Esophagus muscularis mucosa (tissue), 4 donors: ENCODE measurements at regions not wholly inside any gene's neighbourhood (a gene's known extent, or its start where the extent isn't known, plus 50 kb on each side); places are given as distances from the start of the nearest gene placed in this dataset.

Experiments
- EP300 ChIP-seq: sonication (generic); formaldehyde crosslinking; IDR thresholded peaks from one replicate; pipeline ENCODE4 v1.6.1; 2017; ENCODE audit warnings: antibody characterized with exemption
- POLR2A ChIP-seq: fragments of 450-650 bp; IDR thresholded peaks from one replicate; pipeline ENCODE4 v1.6.1; 2017; ENCODE audit warnings: antibody characterized with exemption, moderate library complexity, mild to moderate bottlenecking, low read depth
- TF ChIP-seq, protein P1 (sequence below), 3 experiments: fragments of 200-600 bp in 2 of 3; fragments of 450-650 bp in 1 of 3; sonication (generic) in 2 of 3; IDR thresholded peaks; one replicate each; pipeline ENCODE4 v1.5.1; 2017 to 2019; ENCODE audit warnings: antibody characterized with exemption in 3 of 3, mild to moderate bottlenecking in 2 of 3, moderate library complexity in 1 of 3

DNA sequence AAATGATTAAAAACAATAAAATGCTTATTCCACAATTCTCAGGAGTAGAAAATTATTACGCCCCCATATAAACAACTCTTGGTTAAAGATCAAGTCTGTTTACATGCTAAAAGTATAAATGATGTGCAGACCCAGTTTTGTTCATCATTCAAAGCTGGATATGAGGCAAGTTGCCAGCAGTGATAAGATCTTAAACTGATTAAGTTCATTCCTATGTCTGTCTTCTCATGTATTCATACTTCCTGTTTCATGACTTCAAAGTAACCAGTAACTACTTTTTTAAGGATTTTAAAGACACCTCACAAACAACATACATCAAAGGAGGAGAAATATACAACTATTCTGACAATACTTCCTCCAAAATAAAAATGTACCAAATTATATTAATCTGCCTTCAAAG, 55.0 kb upstream of the ARHGAP32 start:
- TF ChIP-seq EP300 (no peak), POLR2A (no peak)
- TF ChIP-seq, protein P1, sequence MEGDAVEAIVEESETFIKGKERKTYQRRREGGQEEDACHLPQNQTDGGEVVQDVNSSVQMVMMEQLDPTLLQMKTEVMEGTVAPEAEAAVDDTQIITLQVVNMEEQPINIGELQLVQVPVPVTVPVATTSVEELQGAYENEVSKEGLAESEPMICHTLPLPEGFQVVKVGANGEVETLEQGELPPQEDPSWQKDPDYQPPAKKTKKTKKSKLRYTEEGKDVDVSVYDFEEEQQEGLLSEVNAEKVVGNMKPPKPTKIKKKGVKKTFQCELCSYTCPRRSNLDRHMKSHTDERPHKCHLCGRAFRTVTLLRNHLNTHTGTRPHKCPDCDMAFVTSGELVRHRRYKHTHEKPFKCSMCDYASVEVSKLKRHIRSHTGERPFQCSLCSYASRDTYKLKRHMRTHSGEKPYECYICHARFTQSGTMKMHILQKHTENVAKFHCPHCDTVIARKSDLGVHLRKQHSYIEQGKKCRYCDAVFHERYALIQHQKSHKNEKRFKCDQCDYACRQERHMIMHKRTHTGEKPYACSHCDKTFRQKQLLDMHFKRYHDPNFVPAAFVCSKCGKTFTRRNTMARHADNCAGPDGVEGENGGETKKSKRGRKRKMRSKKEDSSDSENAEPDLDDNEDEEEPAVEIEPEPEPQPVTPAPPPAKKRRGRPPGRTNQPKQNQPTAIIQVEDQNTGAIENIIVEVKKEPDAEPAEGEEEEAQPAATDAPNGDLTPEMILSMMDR (IDR thresholded peaks at IDR 0.05), result no peak
